ENCODE measurements at regions not wholly inside any gene's neighbourhood (a gene's known extent, or its start where the extent isn't known, plus 50 kb on each side); places are given as distances from the start of the nearest gene placed in this dataset.

DNA sequence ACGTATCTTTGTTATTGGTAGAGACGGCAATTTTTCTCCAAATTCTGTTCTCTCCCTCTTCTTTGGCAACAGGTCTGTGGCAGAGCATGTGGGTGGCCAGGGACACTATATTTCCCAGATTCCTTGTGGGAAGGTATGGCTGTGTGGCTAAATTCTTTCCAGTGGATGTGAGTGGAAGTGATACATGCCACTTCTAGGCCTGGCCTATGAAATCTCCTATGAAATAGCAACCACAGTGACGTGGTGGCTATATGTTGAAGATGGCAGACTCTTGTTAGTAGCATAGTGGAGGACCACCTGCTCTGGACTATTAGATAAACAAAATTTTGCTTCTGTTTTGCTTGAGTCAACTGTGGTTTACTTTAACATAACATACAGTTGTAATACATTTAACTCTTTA is 243.3 kb downstream of the IL20RB start:
- H2AFZ ChIP-seq (ENCODE audit: low read depth, low read length): no peak overlapping the region
- TF ChIP-seq, protein P1, sequence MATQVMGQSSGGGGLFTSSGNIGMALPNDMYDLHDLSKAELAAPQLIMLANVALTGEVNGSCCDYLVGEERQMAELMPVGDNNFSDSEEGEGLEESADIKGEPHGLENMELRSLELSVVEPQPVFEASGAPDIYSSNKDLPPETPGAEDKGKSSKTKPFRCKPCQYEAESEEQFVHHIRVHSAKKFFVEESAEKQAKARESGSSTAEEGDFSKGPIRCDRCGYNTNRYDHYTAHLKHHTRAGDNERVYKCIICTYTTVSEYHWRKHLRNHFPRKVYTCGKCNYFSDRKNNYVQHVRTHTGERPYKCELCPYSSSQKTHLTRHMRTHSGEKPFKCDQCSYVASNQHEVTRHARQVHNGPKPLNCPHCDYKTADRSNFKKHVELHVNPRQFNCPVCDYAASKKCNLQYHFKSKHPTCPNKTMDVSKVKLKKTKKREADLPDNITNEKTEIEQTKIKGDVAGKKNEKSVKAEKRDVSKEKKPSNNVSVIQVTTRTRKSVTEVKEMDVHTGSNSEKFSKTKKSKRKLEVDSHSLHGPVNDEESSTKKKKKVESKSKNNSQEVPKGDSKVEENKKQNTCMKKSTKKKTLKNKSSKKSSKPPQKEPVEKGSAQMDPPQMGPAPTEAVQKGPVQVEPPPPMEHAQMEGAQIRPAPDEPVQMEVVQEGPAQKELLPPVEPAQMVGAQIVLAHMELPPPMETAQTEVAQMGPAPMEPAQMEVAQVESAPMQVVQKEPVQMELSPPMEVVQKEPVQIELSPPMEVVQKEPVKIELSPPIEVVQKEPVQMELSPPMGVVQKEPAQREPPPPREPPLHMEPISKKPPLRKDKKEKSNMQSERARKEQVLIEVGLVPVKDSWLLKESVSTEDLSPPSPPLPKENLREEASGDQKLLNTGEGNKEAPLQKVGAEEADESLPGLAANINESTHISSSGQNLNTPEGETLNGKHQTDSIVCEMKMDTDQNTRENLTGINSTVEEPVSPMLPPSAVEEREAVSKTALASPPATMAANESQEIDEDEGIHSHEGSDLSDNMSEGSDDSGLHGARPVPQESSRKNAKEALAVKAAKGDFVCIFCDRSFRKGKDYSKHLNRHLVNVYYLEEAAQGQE (IDR thresholded peaks at IDR 0.05; ENCODE audit: borderline replicate concordance): no peak
- TF ChIP-seq, protein P2, sequence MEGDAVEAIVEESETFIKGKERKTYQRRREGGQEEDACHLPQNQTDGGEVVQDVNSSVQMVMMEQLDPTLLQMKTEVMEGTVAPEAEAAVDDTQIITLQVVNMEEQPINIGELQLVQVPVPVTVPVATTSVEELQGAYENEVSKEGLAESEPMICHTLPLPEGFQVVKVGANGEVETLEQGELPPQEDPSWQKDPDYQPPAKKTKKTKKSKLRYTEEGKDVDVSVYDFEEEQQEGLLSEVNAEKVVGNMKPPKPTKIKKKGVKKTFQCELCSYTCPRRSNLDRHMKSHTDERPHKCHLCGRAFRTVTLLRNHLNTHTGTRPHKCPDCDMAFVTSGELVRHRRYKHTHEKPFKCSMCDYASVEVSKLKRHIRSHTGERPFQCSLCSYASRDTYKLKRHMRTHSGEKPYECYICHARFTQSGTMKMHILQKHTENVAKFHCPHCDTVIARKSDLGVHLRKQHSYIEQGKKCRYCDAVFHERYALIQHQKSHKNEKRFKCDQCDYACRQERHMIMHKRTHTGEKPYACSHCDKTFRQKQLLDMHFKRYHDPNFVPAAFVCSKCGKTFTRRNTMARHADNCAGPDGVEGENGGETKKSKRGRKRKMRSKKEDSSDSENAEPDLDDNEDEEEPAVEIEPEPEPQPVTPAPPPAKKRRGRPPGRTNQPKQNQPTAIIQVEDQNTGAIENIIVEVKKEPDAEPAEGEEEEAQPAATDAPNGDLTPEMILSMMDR (IDR thresholded peaks at IDR 0.05; ENCODE audit: poor library complexity, severe bottlenecking): no peak
- TF ChIP-seq RAD21 (conservative IDR thresholded peaks at IDR 0.05) (no peak), POLR2AphosphoS5 (IDR thresholded peaks at IDR 0.05) (no peak), EP300 (conservative IDR thresholded peaks at IDR 0.05; ENCODE audit: poor library complexity, severe bottlenecking) (no peak), TAF1 (IDR thresholded peaks at IDR 0.05; ENCODE audit: low read depth) (no peak), MXI1 (conservative IDR thresholded peaks at IDR 0.05; ENCODE audit: poor library complexity, severe bottlenecking) (no peak), SMC3 (conservative IDR thresholded peaks at IDR 0.05; ENCODE audit: poor library complexity) (no peak), EZH2 (IDR thresholded peaks at IDR 0.05; ENCODE audit: borderline replicate concordance, insufficient read depth, low read length, poor library complexity, severe bottlenecking) (no peak)
- H3K27me3 ChIP-seq (ENCODE audit: insufficient read depth, low read depth, low read length): no peaks in the 10 kb centered on the region
- H3K9ac ChIP-seq (ENCODE audit: low read length): no peak overlapping the region
- no peak overlapping the region for H3K4me2 ChIP-seq (ENCODE audit: low read length)
- H3K9me2 ChIP-seq (ENCODE audit: insufficient read depth, low read length): no peaks in the 10 kb centered on the region
- H3K36me3 ChIP-seq (ENCODE audit: insufficient read depth, low read length): no peaks in the 10 kb centered on the region
- no peak overlapping the region for H3K4me3 ChIP-seq (ENCODE audit: low read length)
- no peak overlapping the region for H3K27ac ChIP-seq (ENCODE audit: low read length)
- H3K79me2 ChIP-seq (replicated peaks; ENCODE audit: insufficient read depth, low read length): no peaks in the 10 kb centered on the region
- no peaks in the 10 kb centered on the region for H3K9me3 ChIP-seq (ENCODE audit: low read length)
- no peaks in the 10 kb centered on the region for H3F3A ChIP-seq (ENCODE audit: insufficient read depth, low read length, poor library complexity, severe bottlenecking)
- no peaks in the 10 kb centered on the region for H4K20me1 ChIP-seq (ENCODE audit: insufficient read depth)

DNA sequence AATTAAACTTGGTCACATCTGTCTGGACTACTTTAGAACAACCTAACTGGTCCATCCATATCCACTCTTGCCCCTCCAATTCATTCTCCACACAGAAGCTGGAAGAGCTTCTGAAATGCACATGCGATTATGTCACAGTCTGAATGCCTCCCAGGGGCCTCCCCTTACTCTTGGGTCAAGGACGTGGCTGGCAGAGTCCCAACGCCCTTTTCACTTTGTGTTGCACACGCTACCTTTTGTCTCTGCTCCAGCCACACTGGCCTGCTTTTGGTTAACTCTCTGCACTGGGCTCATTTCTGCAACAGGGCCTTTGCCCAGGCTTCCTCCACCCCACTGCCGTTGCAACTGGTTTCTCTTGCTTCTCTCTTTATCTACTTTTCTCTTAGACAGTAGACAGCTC is 245.2 kb downstream of the IL20RB start:
- Histone ChIP-seq H3K79me2 (replicated peaks; ENCODE audit: insufficient read depth, low read length) (no peaks in the 10 kb centered on the region), H3K9me3 (ENCODE audit: low read length) (no peaks in the 10 kb centered on the region), H3K4me2 (ENCODE audit: low read length) (no peak overlapping the region), H4K20me1 (ENCODE audit: insufficient read depth) (no peaks in the 10 kb centered on the region), H3K27me3 (ENCODE audit: insufficient read depth, low read depth, low read length) (no peaks in the 10 kb centered on the region), H3F3A (ENCODE audit: insufficient read depth, low read length, poor library complexity, severe bottlenecking) (no peaks in the 10 kb centered on the region), H3K4me3 (ENCODE audit: low read length) (no peak overlapping the region), H3K9me2 (ENCODE audit: insufficient read depth, low read length) (no peaks in the 10 kb centered on the region), H2AFZ (ENCODE audit: low read depth, low read length) (no peak overlapping the region), H3K36me3 (ENCODE audit: insufficient read depth, low read length) (no peaks in the 10 kb centered on the region), H3K27ac (ENCODE audit: low read length) (no peak overlapping the region), H3K9ac (ENCODE audit: low read length) (no peak overlapping the region)
- TF ChIP-seq RAD21 (conservative IDR thresholded peaks at IDR 0.05) (no peak), SMC3 (conservative IDR thresholded peaks at IDR 0.05; ENCODE audit: poor library complexity) (no peak), POLR2AphosphoS5 (IDR thresholded peaks at IDR 0.05) (no peak), EZH2 (IDR thresholded peaks at IDR 0.05; ENCODE audit: borderline replicate concordance, insufficient read depth, low read length, poor library complexity, severe bottlenecking) (no peak), EP300 (conservative IDR thresholded peaks at IDR 0.05; ENCODE audit: poor library complexity, severe bottlenecking) (no peak), MXI1 (conservative IDR thresholded peaks at IDR 0.05; ENCODE audit: poor library complexity, severe bottlenecking) (no peak), TAF1 (IDR thresholded peaks at IDR 0.05; ENCODE audit: low read depth) (no peak)
- TF ChIP-seq, protein P2 (IDR thresholded peaks at IDR 0.05; ENCODE audit: poor library complexity, severe bottlenecking): no peak
- TF ChIP-seq, protein P1 (IDR thresholded peaks at IDR 0.05; ENCODE audit: borderline replicate concordance): no peak

Measured in neural cell (in vitro differentiated cells).